Epithelial cell of prostate (primary cell): ENCODE measurements at regions not wholly inside any gene's neighbourhood (a gene's known extent, or its start where the extent isn't known, plus 50 kb on each side); places are given as distances from the start of the nearest gene placed in this dataset.
"Not testable (repeated sequence)": the region's sequence is repeated elsewhere in the genome, so short reads cannot be mapped to it uniquely, and the experiment has no call there.

Source experiments
- DNase-seq: peaks from one replicate; pipeline ENCODE4 v3.0.0-alpha.2; 2011; ENCODE audit warnings: low read depth, low spot score
- H3K27ac ChIP-seq: fragments of 450-650 bp; 2 replicates; pipeline ENCODE4 v1.5.1; 2017; ENCODE audit warnings: mild to moderate bottlenecking

- no peak for DNase-seq
- no peak overlapping the region for H3K27ac ChIP-seq
Observed at GRCh38 chr1:10908266-10908665, 104.2 kb upstream of the TARDBP start.

- H3K27ac ChIP-seq, result no peak overlapping the region
- DNase-seq, result no peak
Observed at GRCh38 chr1:10909697-10910680, 102.5 kb upstream of the TARDBP start.

- no peak for DNase-seq
- no peak overlapping the region for H3K27ac ChIP-seq
Observed at GRCh38 chr1:10910681-10911489, 101.6 kb upstream of the TARDBP start.

- DNase-seq, result no peak
- H3K27ac ChIP-seq, result no peak overlapping the region
Observed at GRCh38 chr1:10911490-10912166, 100.8 kb upstream of the TARDBP start.

GRCh38 chr1:10912441-10912840, 100.0 kb upstream of the TARDBP start:
- no peak for DNase-seq
- H3K27ac ChIP-seq, result no peak overlapping the region

GRCh38 chr1:10914056-10914455, 98.4 kb upstream of the TARDBP start:
- no peak overlapping the region for H3K27ac ChIP-seq
- no peak for DNase-seq

GRCh38 chr1:10915594-10915993, 96.9 kb upstream of the TARDBP start:
- H3K27ac ChIP-seq, result no peak overlapping the region
- no peak for DNase-seq

GRCh38 chr1:10916311-10916710, 96.1 kb upstream of the TARDBP start:
- no peak for DNase-seq
- no peak overlapping the region for H3K27ac ChIP-seq

- no peak overlapping the region for H3K27ac ChIP-seq
- no peak for DNase-seq
Observed at GRCh38 chr1:10916991-10917390, 95.5 kb upstream of the TARDBP start.

- no peak for DNase-seq
Observed at GRCh38 chr1:10917513-10918454, 94.7 kb upstream of the TARDBP start.

GRCh38 chr1:10918531-10918930, 93.9 kb upstream of the TARDBP start:
- no peak overlapping the region for H3K27ac ChIP-seq
- no peak for DNase-seq

More at GRCh38 chr1:10917513-10918454, 94.7 kb upstream of the TARDBP start:
- H3K27ac ChIP-seq, result no peak overlapping the region

- no peak for DNase-seq
- H3K27ac ChIP-seq, result peak overlapping the region; percentile 34
Observed at GRCh38 chr1:10920063-10920626, 92.3 kb upstream of the TARDBP start.

GRCh38 chr1:10922315-10923060, 90.0 kb upstream of the TARDBP start:
- not testable (repeated sequence) for DNase-seq, H3K27ac ChIP-seq

- no peak for DNase-seq
- H3K27ac ChIP-seq, result no peak overlapping the region
Observed at GRCh38 chr1:10924030-10924429, 88.4 kb upstream of the TARDBP start.

- H3K27ac ChIP-seq, result no peak overlapping the region
- no peak for DNase-seq
Observed at GRCh38 chr1:10928654-10929053, 83.8 kb upstream of the TARDBP start.

GRCh38 chr1:10932088-10932487, 80.4 kb upstream of the TARDBP start:
- no peak for DNase-seq
- no peak overlapping the region for H3K27ac ChIP-seq

- DNase-seq, result no peak
- no peak overlapping the region for H3K27ac ChIP-seq
Observed at GRCh38 chr1:10934150-10934818, 78.2 kb upstream of the TARDBP start.

GRCh38 chr1:10935246-10935645, 77.2 kb upstream of the TARDBP start:
- no peak for DNase-seq
- no peak overlapping the region for H3K27ac ChIP-seq
